NCI-H2196 treated with DMSO at 0.1 percent for 48 hours (cell line): ENCODE measurements at regions not wholly inside any gene's neighbourhood (a gene's known extent, or its start where the extent isn't known, plus 50 kb on each side); places are given as distances from the start of the nearest gene placed in this dataset.

ENCODE experiments used
- DNase-seq: peaks from one replicate; lab custom pipeline; 2025; ENCODE audit not compliant: unreplicated experiment; lab: John Stamatoyannopoulos, UW

GRCh38 chr10:47101807-47102206 is 190.6 kb downstream of the PTPN20 start:
- DNase-seq = no peak

DNA sequence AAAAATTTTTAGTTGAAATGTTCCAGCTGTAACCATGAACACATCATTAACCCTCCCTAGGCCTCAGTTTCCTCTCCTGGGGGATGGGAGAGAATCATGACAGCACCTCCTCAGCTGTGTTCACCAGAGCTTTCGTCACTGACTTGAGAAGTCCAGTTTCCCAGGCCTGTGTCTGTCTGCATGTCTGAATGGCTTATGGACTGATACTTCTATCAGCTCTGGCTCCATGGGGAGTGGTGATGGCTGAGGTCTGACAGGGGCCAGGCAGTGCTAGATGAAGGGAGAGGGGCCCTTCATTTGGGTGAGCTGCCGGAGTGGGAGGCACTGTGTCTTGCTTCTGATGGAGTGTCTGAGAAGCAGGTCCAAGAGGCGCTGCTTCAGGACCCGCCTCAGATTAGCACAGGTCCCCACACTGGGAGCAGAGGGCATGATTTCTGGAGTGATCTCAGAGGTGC is 192.9 kb downstream of the PTPN20 start:
- no peak for DNase-seq

DNA sequence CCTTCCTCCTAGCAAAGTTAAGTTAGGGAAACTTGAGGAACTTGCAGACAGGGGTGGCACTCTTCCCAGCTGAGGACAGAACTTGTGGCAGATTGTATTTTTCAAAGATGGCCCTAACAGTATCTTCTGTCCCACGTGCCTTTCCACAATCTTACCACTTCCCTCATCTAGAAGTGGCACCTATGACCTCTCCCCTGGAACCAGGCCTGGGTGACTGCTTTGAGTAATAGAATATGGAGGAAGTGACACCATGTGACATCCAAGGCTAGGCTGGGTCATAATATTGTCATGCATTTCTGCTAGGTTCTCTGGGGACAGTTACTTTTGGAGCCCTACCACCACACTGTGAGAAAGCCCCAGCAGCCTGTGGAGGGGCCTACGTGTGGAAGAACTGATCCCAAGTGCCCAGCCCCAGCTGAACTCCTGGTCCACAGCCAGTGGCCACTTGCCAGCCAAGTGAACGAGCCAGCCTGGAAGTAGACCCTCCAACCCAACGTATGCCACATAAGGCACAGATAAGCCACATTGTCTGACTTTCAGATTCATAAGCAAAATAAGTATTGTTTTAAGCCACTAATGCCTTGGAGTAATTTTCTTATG is 193.7 kb downstream of the PTPN20 start:
- DNase-seq = no peak

- DNase-seq = no peak
Measured at GRCh38 chr10:47107007-47107747, 192.8 kb upstream of the GDF10 start.

DNA sequence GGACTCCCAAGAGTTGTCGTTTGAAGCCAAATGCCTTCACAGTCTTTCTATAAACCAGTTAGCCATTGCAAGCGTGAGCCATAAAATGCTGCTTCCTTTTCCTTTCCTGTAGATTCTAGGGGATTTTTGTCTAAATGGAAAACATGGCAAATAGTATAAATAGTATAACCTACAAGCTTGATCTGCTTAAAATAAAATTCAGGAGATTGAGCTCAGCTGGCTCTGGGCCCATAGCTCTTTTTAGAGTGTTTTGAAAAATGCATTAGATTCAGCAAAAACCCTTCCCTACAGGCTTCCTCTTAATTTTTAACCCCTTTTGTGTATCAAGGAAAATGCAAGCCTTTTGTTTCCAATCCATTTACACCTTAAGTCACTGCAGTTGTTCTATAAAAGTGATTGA is 190.1 kb upstream of the GDF10 start:
- DNase-seq = no peak

DNA sequence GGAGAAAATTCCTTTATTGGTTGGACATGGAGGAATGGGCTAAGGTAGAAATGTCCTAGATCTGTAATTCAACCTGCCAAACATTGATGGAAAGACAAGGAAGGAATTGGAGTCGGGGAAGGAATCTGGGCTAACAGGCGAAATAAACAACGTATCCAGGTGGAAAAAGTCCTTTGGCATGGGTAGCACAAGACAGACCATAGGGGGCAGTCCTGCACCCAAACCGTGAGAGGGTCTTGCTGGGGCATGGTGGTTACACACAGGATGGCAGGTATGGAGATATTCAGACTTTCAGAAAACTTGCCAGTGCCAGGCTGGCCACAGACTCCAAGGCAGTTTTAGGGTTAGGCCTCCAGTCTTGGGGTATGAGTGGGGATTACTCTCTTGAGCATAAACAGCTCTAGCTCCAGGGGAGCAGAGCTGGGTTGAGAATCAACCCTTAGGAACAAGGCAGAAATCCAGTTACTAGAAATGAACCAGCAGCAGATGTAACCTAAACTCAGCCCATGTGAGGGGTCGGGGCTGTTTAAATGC is 188.6 kb upstream of the GDF10 start:
- DNase-seq = no peak

DNA sequence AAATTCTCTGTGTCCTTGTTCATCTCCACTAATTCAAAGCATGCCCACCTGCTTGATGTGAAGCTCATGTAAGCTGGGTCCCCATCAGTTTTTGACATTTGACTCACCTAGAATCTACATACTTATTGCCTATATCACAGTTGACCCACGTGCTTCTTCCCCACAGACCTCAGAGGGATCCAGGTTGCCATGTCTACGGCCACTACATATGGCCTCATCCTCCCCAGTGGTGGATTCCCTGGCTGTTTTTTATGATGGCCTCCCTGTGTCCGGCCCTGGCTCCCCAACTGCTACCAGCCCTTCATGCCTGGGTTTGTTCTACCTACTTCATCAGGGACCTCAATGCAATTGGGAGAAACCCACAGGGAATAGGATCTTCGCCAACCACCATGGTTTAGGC is 187.4 kb upstream of the GDF10 start:
- DNase-seq = no peak

DNA sequence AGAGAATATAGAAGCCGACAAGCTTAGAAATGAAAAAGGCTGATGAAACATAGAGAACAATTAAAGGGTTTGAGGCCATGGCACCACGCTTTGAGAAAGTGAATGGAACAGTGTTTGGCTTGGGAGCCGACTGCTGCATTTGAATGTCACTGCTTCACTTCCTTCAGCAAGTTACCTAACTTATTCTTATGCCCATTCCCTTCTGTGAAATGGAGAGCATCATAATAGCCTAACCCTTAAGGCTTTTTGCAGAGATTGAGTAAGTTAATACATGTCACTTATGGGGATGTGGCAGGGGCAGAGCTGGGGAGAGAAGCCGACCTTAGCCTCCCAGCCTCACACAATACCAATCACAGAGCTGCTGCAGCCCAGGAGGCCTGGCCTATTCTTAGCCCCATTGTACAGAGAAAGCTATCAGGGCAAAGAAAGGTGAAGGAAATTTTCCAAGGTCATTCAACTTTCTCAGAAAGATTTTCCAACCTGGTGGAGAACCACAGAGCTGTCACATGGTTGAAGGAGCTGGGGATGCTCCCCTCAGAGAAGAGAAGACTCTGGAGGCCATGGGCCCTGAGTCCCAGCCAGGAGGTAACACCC is 186.0 kb upstream of the GDF10 start:
- DNase-seq = no peak

- DNase-seq = no peak
Measured at GRCh38 chr10:47114680-47115186, 185.3 kb upstream of the GDF10 start.

DNA sequence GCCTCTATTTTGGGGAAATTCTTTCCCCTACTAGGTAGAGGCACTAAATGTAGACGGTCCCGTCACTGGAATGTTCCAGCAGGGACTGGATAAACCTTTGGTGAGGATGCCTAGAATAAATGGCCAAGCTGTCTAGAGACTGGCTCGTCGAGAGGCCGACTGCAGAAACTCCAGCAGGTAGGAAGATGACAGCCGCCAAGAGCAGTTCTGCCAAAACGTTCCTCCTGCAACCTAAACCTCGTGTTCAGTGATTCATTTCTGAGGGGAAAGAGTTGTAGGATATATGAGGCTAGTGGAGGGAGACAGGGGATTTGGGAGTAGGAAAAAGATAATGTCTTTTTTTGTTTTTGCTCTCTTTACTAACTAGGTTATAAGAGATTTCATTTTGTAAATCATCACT is 184.7 kb upstream of the GDF10 start:
- no peak for DNase-seq

- DNase-seq = no peak
Measured at GRCh38 chr10:47116445-47116844, 183.6 kb upstream of the GDF10 start.

- DNase-seq = no peak
Measured at GRCh38 chr10:47118326-47118725, 181.7 kb upstream of the GDF10 start.

DNA sequence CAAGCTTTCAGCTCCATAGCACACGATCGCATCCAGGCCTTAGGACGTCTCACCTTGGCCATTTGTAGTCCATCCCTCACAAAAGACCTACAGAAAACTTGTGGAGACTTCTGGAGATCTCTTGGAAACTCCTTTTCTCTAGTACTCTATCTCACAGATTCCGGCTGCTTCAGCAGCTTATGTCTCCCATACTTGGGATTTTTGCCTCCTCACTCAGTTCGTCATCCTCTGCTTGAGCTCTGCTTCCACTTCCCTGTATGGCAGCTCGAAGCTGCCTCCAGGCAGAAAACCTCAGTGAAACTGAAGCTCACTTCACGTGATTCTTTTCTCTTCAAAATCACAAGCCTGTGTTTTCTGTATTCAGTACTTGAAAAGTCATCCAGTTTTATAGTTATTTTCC is 178.7 kb upstream of the GDF10 start:
- no peak for DNase-seq

GRCh38 chr10:47123716-47124288 is 176.2 kb upstream of the GDF10 start:
- DNase-seq = no peak

DNA sequence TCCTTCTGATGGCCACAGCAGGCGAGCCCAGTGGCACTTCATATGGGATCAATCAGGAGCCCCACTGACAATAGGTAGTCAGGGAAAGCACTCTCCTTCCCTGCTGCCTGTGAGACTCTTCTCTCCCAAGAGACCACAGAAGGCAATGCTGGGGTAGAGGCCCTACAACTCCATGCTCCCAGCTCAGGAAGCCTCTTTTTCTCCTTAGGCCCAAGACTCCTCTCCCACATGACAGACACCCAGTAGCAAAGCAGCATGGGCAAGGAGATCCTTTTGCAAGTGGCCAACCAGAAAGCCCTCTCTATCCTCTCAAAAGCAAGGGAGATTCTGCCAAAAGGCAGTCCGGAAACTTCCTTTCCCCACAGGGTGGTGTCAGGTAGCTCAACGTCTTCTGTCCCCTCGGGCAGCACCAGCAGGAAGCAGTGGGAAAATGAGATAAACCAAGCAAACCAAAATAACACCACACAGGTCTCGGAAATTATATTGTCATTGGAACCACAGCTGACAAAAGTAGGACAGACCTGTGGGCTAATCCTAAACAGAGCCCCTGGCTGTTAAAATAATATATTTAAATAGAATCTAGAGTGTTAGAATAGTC is 172.7 kb upstream of the GDF10 start:
- no peak for DNase-seq

DNA sequence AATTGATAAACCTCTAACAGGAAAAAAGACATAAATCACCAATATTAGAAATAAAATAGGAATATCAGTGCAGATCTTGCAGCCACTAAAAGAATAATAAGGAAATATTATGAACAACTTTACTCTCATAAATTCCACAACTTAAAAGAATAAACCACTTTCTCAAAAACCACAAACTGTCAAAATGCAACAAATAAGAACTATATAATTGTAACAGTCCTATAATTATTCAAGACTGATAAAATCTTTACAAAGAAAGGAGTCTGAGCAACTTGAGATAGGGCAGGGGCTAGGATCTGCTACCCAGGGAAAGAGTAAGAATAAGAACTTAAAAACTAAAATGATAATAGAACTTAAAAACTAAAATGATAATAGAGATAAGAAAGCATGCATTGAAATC is 169.5 kb upstream of the GDF10 start:
- no peak for DNase-seq

DNA sequence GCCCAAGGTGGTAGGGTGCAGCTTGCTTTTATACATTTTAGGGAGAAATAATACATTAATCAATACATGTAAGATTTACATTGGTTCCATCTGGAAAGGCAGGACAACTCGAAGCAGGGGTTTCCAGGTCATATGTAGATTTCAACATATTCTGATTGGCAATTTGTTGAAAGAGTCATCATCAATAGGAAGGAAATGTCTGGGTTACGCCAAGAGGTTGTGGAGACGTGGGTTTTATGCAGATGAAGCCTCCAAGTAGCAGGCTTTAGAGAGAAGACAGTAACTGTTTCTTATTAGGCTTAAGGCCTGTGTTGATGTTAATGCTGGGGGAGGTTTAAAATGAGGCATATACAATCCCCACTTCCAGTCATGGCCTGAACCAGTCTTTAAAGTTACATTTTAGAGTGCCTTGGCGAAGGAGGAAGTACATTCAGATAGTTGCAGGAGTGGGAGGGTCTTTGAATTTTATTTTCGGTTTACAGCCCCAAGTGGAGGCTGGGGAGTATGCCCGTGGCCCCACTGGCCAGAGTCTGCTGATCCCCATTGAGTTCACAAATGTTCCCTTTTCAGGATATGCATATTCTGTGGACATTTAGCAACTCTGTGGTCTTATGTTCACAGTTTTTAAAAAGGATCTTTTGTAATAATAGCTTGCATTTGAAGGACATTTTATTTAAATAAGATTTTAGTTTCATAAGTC is 166.0 kb upstream of the GDF10 start:
- no peak for DNase-seq

DNA sequence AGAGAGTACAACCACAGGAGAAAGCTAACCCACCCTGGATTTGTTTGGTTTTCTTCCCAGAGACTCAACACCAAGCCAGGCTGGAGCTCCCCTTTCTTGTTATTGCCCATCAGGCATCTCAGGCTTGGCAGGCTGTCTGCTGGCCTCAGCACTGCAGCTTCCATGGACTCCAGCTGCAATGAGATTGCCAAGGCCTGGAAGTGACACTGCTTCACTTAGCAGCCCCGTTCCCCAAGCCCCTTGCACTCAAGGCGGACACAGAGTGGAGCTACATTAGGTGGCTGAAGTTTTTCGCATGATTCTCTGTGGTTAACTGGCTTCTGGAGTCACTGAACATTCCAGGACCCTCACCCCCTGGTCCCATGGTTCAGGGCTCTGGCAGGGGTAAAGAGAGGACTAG is 163.1 kb upstream of the GDF10 start:
- DNase-seq = no peak

GRCh38 chr10:47137311-47137851 is 162.6 kb upstream of the GDF10 start:
- no peak for DNase-seq

GRCh38 chr10:47139121-47139520 is 160.9 kb upstream of the GDF10 start:
- DNase-seq = no peak
